ENCODE measurements at regions not wholly inside any gene's neighbourhood (a gene's known extent, or its start where the extent isn't known, plus 50 kb on each side); places are given as distances from the start of the nearest gene placed in this dataset.

DNA sequence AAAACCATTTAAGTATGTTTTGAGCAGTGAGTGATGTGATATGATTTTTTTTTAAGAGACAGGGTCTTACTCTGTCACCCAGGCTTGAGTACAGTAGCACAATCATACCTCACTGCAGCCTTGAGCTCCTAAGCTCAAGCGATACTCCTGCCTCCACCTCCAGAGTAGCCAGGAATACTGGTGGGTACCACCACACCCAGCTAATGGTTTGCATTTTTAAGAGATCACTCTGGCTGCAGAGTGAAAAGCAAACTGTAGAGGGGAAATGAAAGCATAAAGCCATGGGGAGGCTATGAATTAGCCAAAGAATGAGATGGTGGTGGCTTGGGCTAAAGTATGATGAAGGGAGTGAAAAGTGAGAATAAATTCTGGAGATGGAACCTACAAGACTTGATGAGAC, 199.1 kb downstream of the HINT1 start:
- no peak for DNase-seq (ENCODE audit: extremely low read depth, low read depth)
- TF ChIP-seq, protein P1, sequence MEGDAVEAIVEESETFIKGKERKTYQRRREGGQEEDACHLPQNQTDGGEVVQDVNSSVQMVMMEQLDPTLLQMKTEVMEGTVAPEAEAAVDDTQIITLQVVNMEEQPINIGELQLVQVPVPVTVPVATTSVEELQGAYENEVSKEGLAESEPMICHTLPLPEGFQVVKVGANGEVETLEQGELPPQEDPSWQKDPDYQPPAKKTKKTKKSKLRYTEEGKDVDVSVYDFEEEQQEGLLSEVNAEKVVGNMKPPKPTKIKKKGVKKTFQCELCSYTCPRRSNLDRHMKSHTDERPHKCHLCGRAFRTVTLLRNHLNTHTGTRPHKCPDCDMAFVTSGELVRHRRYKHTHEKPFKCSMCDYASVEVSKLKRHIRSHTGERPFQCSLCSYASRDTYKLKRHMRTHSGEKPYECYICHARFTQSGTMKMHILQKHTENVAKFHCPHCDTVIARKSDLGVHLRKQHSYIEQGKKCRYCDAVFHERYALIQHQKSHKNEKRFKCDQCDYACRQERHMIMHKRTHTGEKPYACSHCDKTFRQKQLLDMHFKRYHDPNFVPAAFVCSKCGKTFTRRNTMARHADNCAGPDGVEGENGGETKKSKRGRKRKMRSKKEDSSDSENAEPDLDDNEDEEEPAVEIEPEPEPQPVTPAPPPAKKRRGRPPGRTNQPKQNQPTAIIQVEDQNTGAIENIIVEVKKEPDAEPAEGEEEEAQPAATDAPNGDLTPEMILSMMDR (IDR thresholded peaks at IDR 0.05; ENCODE audit: low read depth, low read length): no peak

DNA sequence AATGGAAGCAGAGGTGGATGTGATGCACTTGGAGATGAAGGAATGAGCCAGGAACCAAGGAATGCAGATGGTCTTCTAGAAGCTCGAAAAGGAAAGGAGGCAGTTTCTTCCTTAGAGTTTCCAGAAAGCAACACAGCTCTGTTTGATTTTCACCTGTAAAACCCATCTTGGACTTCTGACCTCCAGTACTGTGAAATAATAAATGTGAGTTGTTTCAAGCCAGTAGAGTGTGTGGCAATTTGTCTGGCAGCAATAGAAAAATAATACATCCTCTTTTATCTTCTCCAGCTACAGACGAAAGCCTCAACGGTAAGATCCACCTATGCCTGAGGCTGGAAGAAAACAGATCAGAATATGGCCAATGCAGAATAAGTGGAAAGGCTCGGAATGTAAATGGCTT, 199.7 kb downstream of the HINT1 start:
- no peak for DNase-seq (ENCODE audit: extremely low read depth, low read depth)
- TF ChIP-seq, protein P1 (IDR thresholded peaks at IDR 0.05; ENCODE audit: low read depth, low read length): no peak

- TF ChIP-seq, protein P1 (IDR thresholded peaks at IDR 0.05; ENCODE audit: low read depth, low read length): no peak
- DNase-seq (ENCODE audit: extremely low read depth, low read depth): no peak
Observed at GRCh38 chr5:130964231-130965202, 200.5 kb downstream of the HINT1 start.

DNA sequence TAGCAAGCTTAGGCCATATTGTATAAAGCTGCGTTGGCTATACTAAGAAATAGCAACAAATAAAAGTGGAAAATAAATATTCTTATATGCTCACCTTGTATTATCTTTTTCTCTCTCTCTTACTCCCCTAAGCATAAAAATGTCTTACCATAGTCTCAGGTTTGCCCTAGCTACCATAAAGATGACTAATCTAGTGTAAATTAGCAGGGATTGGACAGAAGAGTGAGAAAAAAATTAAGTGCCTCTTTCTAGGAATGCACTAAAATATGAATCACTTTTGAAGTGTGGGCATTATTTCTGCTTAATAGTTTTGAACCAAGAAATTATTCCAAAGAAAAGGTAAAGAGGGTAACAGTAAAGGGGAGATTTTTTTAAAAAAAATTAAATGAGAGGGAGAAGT, 201.3 kb downstream of the HINT1 start:
- no peak for DNase-seq (ENCODE audit: extremely low read depth, low read depth)
- TF ChIP-seq, protein P1 (IDR thresholded peaks at IDR 0.05; ENCODE audit: low read depth, low read length): no peak

GRCh38 chr5:130957151-130957550, 207.9 kb downstream of the HINT1 start:
- DNase-seq (ENCODE audit: extremely low read depth, low read depth): no peak
- TF ChIP-seq, protein P1 (IDR thresholded peaks at IDR 0.05; ENCODE audit: low read depth, low read length): no peak

- no peak for DNase-seq (ENCODE audit: extremely low read depth, low read depth)
- TF ChIP-seq, protein P1 (IDR thresholded peaks at IDR 0.05; ENCODE audit: low read depth, low read length): no peak
Observed at GRCh38 chr5:130955041-130955440, 210.0 kb downstream of the HINT1 start.

GRCh38 chr5:130954336-130954735, 210.7 kb downstream of the HINT1 start:
- DNase-seq (ENCODE audit: extremely low read depth, low read depth): no peak
- TF ChIP-seq, protein P1 (IDR thresholded peaks at IDR 0.05; ENCODE audit: low read depth, low read length): no peak
